WTC11 (cell line): ENCODE measurements at regions not wholly inside any gene's neighbourhood (a gene's known extent, or its start where the extent isn't known, plus 50 kb on each side); places are given as distances from the start of the nearest gene placed in this dataset.

Experiments
- ATAC-seq: fragments of 200-7000 bp; cut with Tn5 transposase; 2 replicates; pipeline ENCODE4 v1.10.0; 2021; ENCODE audit warnings: mild to moderate bottlenecking, moderate library complexity
- CTCF ChIA-PET: fragments of 300-600 bp; sonication (Branson Sonifier 250); formaldehyde crosslinking; loops from one replicate; lab custom pipeline; 2021; ENCODE audit warnings: antibody characterized with exemption; lab: Charles Lee
- POLR2A ChIA-PET: fragments of 350-600 bp; sonication (Branson Sonifier 250); formaldehyde crosslinking; loops from one replicate; lab custom pipeline; 2021; ENCODE audit warnings: antibody characterized with exemption; lab: Charles Lee
- DNase-seq: peaks from one replicate; pipeline ENCODE4 v3.0.0; 2021; ENCODE audit warnings: low spot score
- H3K27ac Mint-ChIP-seq: 2 replicates; pipeline ENCODE4 v1.8.0; 2021; ENCODE audit warnings: mixed read lengths
- H3K27me3 Mint-ChIP-seq: 2 replicates; pipeline ENCODE4 v1.8.0; 2021; ENCODE audit warnings: low read depth, mild to moderate bottlenecking, moderate library complexity, mixed read lengths
- H3K36me3 Mint-ChIP-seq: 2 replicates; pipeline ENCODE4 v1.8.0; 2021; ENCODE audit warnings: mixed read lengths
- H3K4me1 Mint-ChIP-seq: 2 replicates; pipeline ENCODE4 v1.8.0; 2022; ENCODE audit warnings: mixed read lengths
- H3K4me3 Mint-ChIP-seq: 2 replicates; pipeline ENCODE4 v1.8.0; 2021; ENCODE audit warnings: mild to moderate bottlenecking, moderate library complexity, mixed read lengths
- H3K9me3 Mint-ChIP-seq: 2 replicates; pipeline ENCODE4 v1.8.0; 2021; ENCODE audit warnings: mixed read lengths
- AFF4 ChIP-seq: sonication (generic); formaldehyde crosslinking; IDR thresholded peaks from 2 replicates; pipeline ENCODE4 v1.8.1; 2023; ENCODE audit warnings: mild to moderate bottlenecking, missing genetic modification reagents, borderline replicate concordance
- ATF2 ChIP-seq: sonication (generic); formaldehyde crosslinking; IDR thresholded peaks from 2 replicates; pipeline ENCODE4 v1.8.1; 2022; ENCODE audit warnings: low read depth, missing genetic modification reagents, borderline replicate concordance
- E2F4 ChIP-seq: sonication (generic); formaldehyde crosslinking; IDR thresholded peaks from 2 replicates; pipeline ENCODE4 v1.8.1; 2022; ENCODE audit warnings: low read depth, mild to moderate bottlenecking, moderate library complexity, missing genetic modification reagents, borderline replicate concordance
- ELF4 ChIP-seq: sonication (generic); formaldehyde crosslinking; IDR thresholded peaks from 2 replicates; pipeline ENCODE4 v1.8.1; 2022; ENCODE audit warnings: low read depth, mild to moderate bottlenecking, moderate library complexity, missing genetic modification reagents
- FOXP4 ChIP-seq: sonication (generic); formaldehyde crosslinking; IDR thresholded peaks from 2 replicates; pipeline ENCODE4 v1.8.0; 2022; ENCODE audit warnings: mild to moderate bottlenecking, missing genetic modification reagents
- GRHL2 ChIP-seq: fragments of 250-450 bp; sonication (Bioruptor Pico); IDR thresholded peaks from 2 replicates; pipeline ENCODE4 v1.8.0; 2022; ENCODE audit warnings: mild to moderate bottlenecking, moderate library complexity; ENCODE audit not compliant: insufficient replicate concordance, severe bottlenecking
- HMGXB4 ChIP-seq: sonication (generic); formaldehyde crosslinking; IDR thresholded peaks from 2 replicates; pipeline ENCODE4 v1.8.1; 2023; ENCODE audit warnings: mild to moderate bottlenecking, moderate library complexity, missing genetic modification reagents
- NR1H2 ChIP-seq: sonication (generic); formaldehyde crosslinking; IDR thresholded peaks from 2 replicates; pipeline ENCODE4 v1.9.0; 2021; ENCODE audit warnings: mild to moderate bottlenecking, moderate library complexity, missing genetic modification reagents
- PRDM15 ChIP-seq: sonication (generic); formaldehyde crosslinking; IDR thresholded peaks from 2 replicates; pipeline ENCODE4 v1.8.0; 2022; ENCODE audit warnings: missing genetic modification reagents
- RORB ChIP-seq: fragments of 250-450 bp; sonication (Bioruptor Pico); IDR thresholded peaks from 2 replicates; pipeline ENCODE4 v1.9.0; 2021; ENCODE audit warnings: mild to moderate bottlenecking
- SMAD3 ChIP-seq: sonication (generic); formaldehyde crosslinking; IDR thresholded peaks from 2 replicates; pipeline ENCODE4 v1.8.0; 2022; ENCODE audit warnings: missing genetic modification reagents, mild to moderate bottlenecking, borderline replicate concordance
- SP1 ChIP-seq: sonication (generic); formaldehyde crosslinking; conservative IDR thresholded peaks from 2 replicates; pipeline ENCODE4 v1.8.1; 2022; ENCODE audit warnings: missing genetic modification reagents
- TEAD1 ChIP-seq: sonication (generic); formaldehyde crosslinking; IDR thresholded peaks from 2 replicates; pipeline ENCODE4 v1.8.0; 2022; ENCODE audit warnings: mild to moderate bottlenecking, missing genetic modification reagents
- ZMAT4 ChIP-seq: fragments of 250-450 bp; sonication (Bioruptor Pico); IDR thresholded peaks from 2 replicates; pipeline ENCODE4 v1.9.0; 2021; ENCODE audit warnings: mild to moderate bottlenecking
- ZNF121 ChIP-seq: sonication (generic); formaldehyde crosslinking; IDR thresholded peaks from 2 replicates; pipeline ENCODE4 v1.8.0; 2023; ENCODE audit warnings: missing genetic modification reagents
- ZNF219 ChIP-seq: sonication (generic); formaldehyde crosslinking; IDR thresholded peaks from 2 replicates; pipeline ENCODE4 v1.8.0; 2023; ENCODE audit warnings: missing genetic modification reagents, mild to moderate bottlenecking, borderline replicate concordance
- ZNF416 ChIP-seq: fragments of 250-450 bp; sonication (Bioruptor Pico); IDR thresholded peaks from 2 replicates; pipeline ENCODE4 v1.9.0; 2021; ENCODE audit warnings: mild to moderate bottlenecking, inconsistent platforms
- ZNF423 ChIP-seq: fragments of 250-450 bp; sonication (Bioruptor Pico); IDR thresholded peaks from 2 replicates; pipeline ENCODE4 v2.1.2; 2022; ENCODE audit warnings: mild to moderate bottlenecking, moderate library complexity
- ZNF425 ChIP-seq: fragments of 250-450 bp; sonication (Bioruptor Pico); conservative IDR thresholded peaks from 2 replicates; pipeline ENCODE4 v1.9.0; 2021; ENCODE audit warnings: mild to moderate bottlenecking

GRCh38 chr17:52390422-52390821 is 231.9 kb upstream of the CA10 start:
- no peaks in the 10 kb centered on the region for H3K4me1 Mint-ChIP-seq
- CTCF ChIA-PET = no interaction called here
- DNase-seq = no peak
- no peak overlapping the region for H3K27ac Mint-ChIP-seq
- peaks cover 6% of the 10 kb centered on the region; the same call in 1 of the 2 replicates for H3K27me3 Mint-ChIP-seq
- no peak overlapping the region for H3K4me3 Mint-ChIP-seq
- POLR2A ChIA-PET = no interaction called here
- no peak for ATAC-seq
- peaks cover 70% of the 10 kb centered on the region for H3K9me3 Mint-ChIP-seq
- no peak for TF ChIP-seq FOXP4 (CRISPR knock-in tag)
- TF ChIP-seq ZNF416 = no peak
- no peak for TF ChIP-seq TEAD1 (CRISPR knock-in tag)
- no peak for TF ChIP-seq SP1
- TF ChIP-seq ZNF219 (CRISPR knock-in tag) = no peak
- TF ChIP-seq AFF4 = no peak
- TF ChIP-seq HMGXB4 (CRISPR knock-in tag) = no peak
- no peak for TF ChIP-seq ATF2 (CRISPR knock-in tag)
- no peak for TF ChIP-seq NR1H2 (CRISPR knock-in tag)
- no peak for TF ChIP-seq ZMAT4 (CRISPR knock-in tag)
- TF ChIP-seq PRDM15 (CRISPR knock-in tag) = no peak
- TF ChIP-seq, all 79 proteins: peak for 0
- H3K36me3 Mint-ChIP-seq = peaks cover 41% of the 10 kb centered on the region

GRCh38 chr17:52389632-52390031 is 231.1 kb upstream of the CA10 start:
- H3K9me3 Mint-ChIP-seq = peaks cover 68% of the 10 kb centered on the region
- peaks cover 43% of the 10 kb centered on the region for H3K36me3 Mint-ChIP-seq
- ATAC-seq (no peak), DNase-seq (no peak)
- POLR2A ChIA-PET = no interaction called here
- no peaks in the 10 kb centered on the region for H3K4me1 Mint-ChIP-seq
- CTCF ChIA-PET = no interaction called here
- H3K27ac Mint-ChIP-seq = no peak overlapping the region
- peaks cover 6% of the 10 kb centered on the region; the same call in 1 of the 2 replicates for H3K27me3 Mint-ChIP-seq
- H3K4me3 Mint-ChIP-seq = no peak overlapping the region
- TF ChIP-seq ELF4 (CRISPR knock-in tag) (no peak), E2F4 (CRISPR knock-in tag) (no peak), ZNF121 (no peak), ZNF425 (no peak), ZNF423 (no peak), SMAD3 (CRISPR knock-in tag) (no peak), RORB (CRISPR knock-in tag) (no peak), GRHL2 (CRISPR knock-in tag) (no peak)
